ENCODE measurements at regions not wholly inside any gene's neighbourhood (a gene's known extent, or its start where the extent isn't known, plus 50 kb on each side); places are given as distances from the start of the nearest gene placed in this dataset.

GRCh38 chr3:31164381-31164780, 269.9 kb upstream of the GADL1 start:
- DNase-seq = no peak
- no peak for TF ChIP-seq CTCF (IDR thresholded peaks at IDR 0.05)
- Histone ChIP-seq H3K36me3 (no peaks in the 10 kb centered on the region), H3K27ac (no peak overlapping the region), H3K9me3 (no peaks in the 10 kb centered on the region), H3K4me3 (no peak overlapping the region), H3K27me3 (no peaks in the 10 kb centered on the region), H3K4me1 (no peaks in the 10 kb centered on the region), H3K9ac (ENCODE audit: low read depth in 2 of 2, low read length in 2 of 2) (no peak overlapping the region)
- intact Hi-C loops (cut with DNase I) = no loop called here

GRCh38 chr3:31165399-31165860, 271.0 kb upstream of the GADL1 start:
- intact Hi-C loops (cut with DNase I) = no loop called here
- H3K27me3 ChIP-seq = no peaks in the 10 kb centered on the region

GRCh38 chr3:31166249-31166885, 271.9 kb upstream of the GADL1 start:
- intact Hi-C loops (cut with DNase I) = no loop called here
- no peak for DNase-seq
- Histone ChIP-seq H3K9me3 (no peaks in the 10 kb centered on the region), H3K27ac (no peak overlapping the region), H3K4me1 (no peaks in the 10 kb centered on the region), H3K36me3 (no peaks in the 10 kb centered on the region), H3K9ac (ENCODE audit: low read depth in 2 of 2, low read length in 2 of 2) (no peak overlapping the region), H3K4me3 (no peak overlapping the region), H3K27me3 (no peaks in the 10 kb centered on the region)
- no peak for TF ChIP-seq CTCF (IDR thresholded peaks at IDR 0.05)

More at GRCh38 chr3:31165399-31165860, 271.0 kb upstream of the GADL1 start:
- Histone ChIP-seq H3K9me3 (no peaks in the 10 kb centered on the region), H3K36me3 (no peaks in the 10 kb centered on the region), H3K27ac (no peak overlapping the region), H3K9ac (ENCODE audit: low read depth in 2 of 2, low read length in 2 of 2) (no peak overlapping the region), H3K4me1 (no peaks in the 10 kb centered on the region), H3K4me3 (no peak overlapping the region)
- TF ChIP-seq CTCF (IDR thresholded peaks at IDR 0.05) = no peak
- no peak for DNase-seq

- DNase-seq = no peak
- Histone ChIP-seq H3K4me1 (no peaks in the 10 kb centered on the region), H3K9ac (ENCODE audit: low read depth in 2 of 2, low read length in 2 of 2) (no peak overlapping the region), H3K27me3 (no peaks in the 10 kb centered on the region), H3K27ac (no peak overlapping the region), H3K9me3 (no peaks in the 10 kb centered on the region), H3K36me3 (no peaks in the 10 kb centered on the region), H3K4me3 (no peak overlapping the region)
- intact Hi-C loops (cut with DNase I) = no loop called here
- no peak for TF ChIP-seq CTCF (IDR thresholded peaks at IDR 0.05)
Measured at GRCh38 chr3:31167666-31168065, 273.2 kb upstream of the GADL1 start.

GRCh38 chr3:31170932-31171670, 276.6 kb upstream of the GADL1 start:
- intact Hi-C loops (cut with DNase I) = no loop called here
- Histone ChIP-seq H3K4me1 (no peaks in the 10 kb centered on the region), H3K27ac (no peak overlapping the region), H3K9ac (ENCODE audit: low read depth in 2 of 2, low read length in 2 of 2) (no peak overlapping the region), H3K9me3 (no peaks in the 10 kb centered on the region), H3K4me3 (no peak overlapping the region), H3K27me3 (no peaks in the 10 kb centered on the region), H3K36me3 (no peaks in the 10 kb centered on the region)
- DNase-seq = no peak
- TF ChIP-seq CTCF (IDR thresholded peaks at IDR 0.05) = no peak
